ENCODE measurements at regions not wholly inside any gene's neighbourhood (a gene's known extent, or its start where the extent isn't known, plus 50 kb on each side); places are given as distances from the start of the nearest gene placed in this dataset.

GRCh38 chr21:35370671-35371070 is 321.6 kb upstream of the RUNX1 start:
- no peaks in the 10 kb centered on the region for H3K9me3 ChIP-seq
- no peaks in the 10 kb centered on the region for H3K27me3 ChIP-seq
- no peaks in the 10 kb centered on the region for H3K4me1 ChIP-seq
- no peak overlapping the region for H3K27ac ChIP-seq
- TF ChIP-seq POLR2A (IDR thresholded peaks at IDR 0.05) (no peak), CTCF (IDR thresholded peaks at IDR 0.05) (no peak), POLR2AphosphoS5 (IDR thresholded peaks at IDR 0.05) (no peak), EP300 (IDR thresholded peaks at IDR 0.05) (no peak)
- no peak for DNase-seq
- 92 to 98% methylated on average over 4 of the region's 4 CpGs for WGBS, 2 donors
- ATAC-seq (ENCODE audit: low FRiP score in 2 of 2): no peak
- no peaks in the 10 kb centered on the region for H3K36me3 ChIP-seq
- no peak overlapping the region for H3K4me3 ChIP-seq

GRCh38 chr21:35370071-35370470 is 321.0 kb upstream of the RUNX1 start:
- Histone ChIP-seq H3K27ac (no peak overlapping the region), H3K9me3 (no peaks in the 10 kb centered on the region), H3K27me3 (no peaks in the 10 kb centered on the region), H3K36me3 (no peaks in the 10 kb centered on the region), H3K4me3 (no peak overlapping the region), H3K4me1 (no peaks in the 10 kb centered on the region)
- ATAC-seq (ENCODE audit: low FRiP score in 2 of 2) (no peak), DNase-seq (no peak)
- WGBS, 2 donors: 91 to 95% methylated on average over 3 of the region's 3 CpGs
- TF ChIP-seq POLR2AphosphoS5 (IDR thresholded peaks at IDR 0.05) (no peak), EP300 (IDR thresholded peaks at IDR 0.05) (no peak), CTCF (IDR thresholded peaks at IDR 0.05) (no peak), POLR2A (IDR thresholded peaks at IDR 0.05) (no peak)

- no peaks in the 10 kb centered on the region for H3K27me3 ChIP-seq
- WGBS, 2 donors: 85 to 86% methylated on average over 3 of the region's 3 CpGs
- no peaks in the 10 kb centered on the region for H3K4me1 ChIP-seq
- H3K4me3 ChIP-seq: no peak overlapping the region
- H3K27ac ChIP-seq: no peak overlapping the region
- DNase-seq (no peak), ATAC-seq (ENCODE audit: low FRiP score in 2 of 2) (no peak)
- TF ChIP-seq CTCF (IDR thresholded peaks at IDR 0.05): no peak
- no peak for TF ChIP-seq POLR2AphosphoS5 (IDR thresholded peaks at IDR 0.05)
- no peak for TF ChIP-seq EP300 (IDR thresholded peaks at IDR 0.05)
- no peak for TF ChIP-seq POLR2A (IDR thresholded peaks at IDR 0.05)
- no peaks in the 10 kb centered on the region for H3K36me3 ChIP-seq
- no peaks in the 10 kb centered on the region for H3K9me3 ChIP-seq
Measured at GRCh38 chr21:35368326-35368725, 319.2 kb upstream of the RUNX1 start.

GRCh38 chr21:35367553-35367952 is 318.5 kb upstream of the RUNX1 start:
- no peaks in the 10 kb centered on the region for H3K4me1 ChIP-seq
- TF ChIP-seq POLR2A (IDR thresholded peaks at IDR 0.05) (no peak), EP300 (IDR thresholded peaks at IDR 0.05) (no peak), POLR2AphosphoS5 (IDR thresholded peaks at IDR 0.05) (no peak), CTCF (IDR thresholded peaks at IDR 0.05) (no peak)
- H3K4me3 ChIP-seq: no peak overlapping the region
- no peaks in the 10 kb centered on the region for H3K36me3 ChIP-seq
- DNase-seq (no peak), ATAC-seq (ENCODE audit: low FRiP score in 2 of 2) (no peak)
- no peaks in the 10 kb centered on the region for H3K9me3 ChIP-seq
- no peaks in the 10 kb centered on the region for H3K27me3 ChIP-seq
- WGBS, 2 donors: 77 to 88% methylated on average over 4 of the region's 4 CpGs
- H3K27ac ChIP-seq: no peak overlapping the region

GRCh38 chr21:35366394-35367080 is 317.4 kb upstream of the RUNX1 start:
- no peak overlapping the region for H3K4me3 ChIP-seq
- no peaks in the 10 kb centered on the region for H3K9me3 ChIP-seq
- H3K4me1 ChIP-seq: no peaks in the 10 kb centered on the region
- H3K36me3 ChIP-seq: no peaks in the 10 kb centered on the region
- ATAC-seq (ENCODE audit: low FRiP score in 2 of 2) (peak in 1 of 2 donors; percentile 89), DNase-seq (no peak)
- H3K27ac ChIP-seq: no peak overlapping the region
- H3K27me3 ChIP-seq: no peaks in the 10 kb centered on the region
- WGBS, 2 donors: 56 to 70% methylated on average over 5 of the region's 5 CpGs
- TF ChIP-seq POLR2A (IDR thresholded peaks at IDR 0.05): no peak
- TF ChIP-seq POLR2AphosphoS5 (IDR thresholded peaks at IDR 0.05): peak in 1 of 2 donors; percentile 13
- no peak for TF ChIP-seq EP300 (IDR thresholded peaks at IDR 0.05)

All from upper lobe of left lung (tissue), 6 donors.